MM.1S (cell line): ENCODE measurements at regions not wholly inside any gene's neighbourhood (a gene's known extent, or its start where the extent isn't known, plus 50 kb on each side); places are given as distances from the start of the nearest gene placed in this dataset.

Experiments
- DNase-seq: peaks from one replicate; pipeline ENCODE4 v3.0.0-alpha.2; 2015
- H2AFZ ChIP-seq: fragments of 300-600 bp; sonication (generic); 2 replicates; pipeline ENCODE4 v1.6.0; 2016; ENCODE audit warnings: antibody characterized with exemption, low read length
- H3F3A ChIP-seq: fragments of 300-600 bp; sonication (generic); 2 replicates; pipeline ENCODE4 v1.6.1; 2016; ENCODE audit warnings: mild to moderate bottlenecking, antibody characterized with exemption, low read length, moderate library complexity, mixed read lengths; ENCODE audit not compliant: insufficient read depth
- H3K27ac ChIP-seq: fragments of 300-600 bp; sonication (generic); 2 replicates; pipeline ENCODE4 v1.5.1; 2016; ENCODE audit warnings: mild to moderate bottlenecking, low read length
- H3K27me3 ChIP-seq: fragments of 300-600 bp; sonication (generic); replicated peaks from 2 replicates; pipeline ENCODE4 v1.6.0; 2016; ENCODE audit warnings: low read length; ENCODE audit not compliant: insufficient read depth
- H3K36me3 ChIP-seq: fragments of 300-600 bp; sonication (generic); replicated peaks from 2 replicates; pipeline ENCODE4 v1.6.1; 2016; ENCODE audit warnings: mild to moderate bottlenecking, low read length, mixed read lengths; ENCODE audit not compliant: insufficient read depth
- H3K4me1 ChIP-seq: fragments of 300-600 bp; sonication (generic); 2 replicates; pipeline ENCODE4 v1.6.1; 2016; ENCODE audit warnings: low read length, mixed read lengths
- H3K4me2 ChIP-seq: fragments of 300-600 bp; sonication (generic); 2 replicates; pipeline ENCODE4 v1.6.0; 2016; ENCODE audit warnings: low read depth, low read length
- H3K4me3 ChIP-seq: fragments of 300-600 bp; sonication (generic); 2 replicates; pipeline ENCODE4 v1.5.1; 2016; ENCODE audit warnings: low read length, mixed read lengths
- H3K79me2 ChIP-seq: fragments of 300-600 bp; sonication (generic); 2 replicates; pipeline ENCODE4 v1.6.1; 2016; ENCODE audit warnings: mixed run types, low read length, mixed read lengths
- H3K9ac ChIP-seq: fragments of 300-600 bp; sonication (generic); 2 replicates; pipeline ENCODE4 v1.6.1; 2016; ENCODE audit warnings: low read length, mixed read lengths
- H3K9me2 ChIP-seq: fragments of 300-600 bp; sonication (generic); replicated peaks from 2 replicates; pipeline ENCODE4 v1.6.1; 2016; ENCODE audit warnings: mild to moderate bottlenecking, low read length, mixed read lengths; ENCODE audit not compliant: insufficient read depth
- H3K9me3 ChIP-seq: fragments of 300-600 bp; sonication (generic); replicated peaks from 2 replicates; pipeline ENCODE4 v1.6.1; 2016; ENCODE audit warnings: mild to moderate bottlenecking, low read length, mixed read lengths; ENCODE audit not compliant: insufficient read depth
- H4K20me1 ChIP-seq: fragments of 300-600 bp; sonication (generic); 2 replicates; pipeline ENCODE4 v1.6.1; 2016; ENCODE audit warnings: mild to moderate bottlenecking, low read length, moderate library complexity, mixed read lengths; ENCODE audit not compliant: insufficient read depth
- CTCF ChIP-seq: fragments of 300-600 bp; sonication (generic); IDR thresholded peaks from 2 replicates; pipeline ENCODE4 v1.5.1; 2016; ENCODE audit warnings: antibody characterized with exemption, low read length, mixed read lengths
- EZH2 ChIP-seq: fragments of 300-600 bp; sonication (generic); optimal IDR thresholded peaks from 2 replicates; pipeline ENCODE3; 2017; ENCODE audit warnings: low read depth, mild to moderate bottlenecking, antibody characterized with exemption, low read length, mixed read lengths
- EZH2phosphoT487 ChIP-seq: fragments of 300-600 bp; sonication (generic); IDR thresholded peaks from 2 replicates; pipeline ENCODE4 v1.6.1; 2018; ENCODE audit warnings: antibody characterized with exemption, low read length

- H4K20me1 ChIP-seq: no peaks in the 10 kb centered on the region
- H3K36me3 ChIP-seq: no peaks in the 10 kb centered on the region
- H3K4me3 ChIP-seq: no peak overlapping the region
- H3K27ac ChIP-seq: no peak overlapping the region
- no peak overlapping the region for H3K4me2 ChIP-seq
- H3K9ac ChIP-seq: no peak overlapping the region
- H3K9me3 ChIP-seq: no peaks in the 10 kb centered on the region
- no peaks in the 10 kb centered on the region for H3K9me2 ChIP-seq
- no peak overlapping the region for H2AFZ ChIP-seq
- H3K4me1 ChIP-seq: peaks cover 8% of the 10 kb centered on the region; the same call in 1 of the 2 replicates
- no peaks in the 10 kb centered on the region for H3K79me2 ChIP-seq
- no peaks in the 10 kb centered on the region for H3F3A ChIP-seq
- TF ChIP-seq CTCF: no peak
- TF ChIP-seq EZH2phosphoT487: no peak
- no peak for TF ChIP-seq EZH2
- no peak for DNase-seq
- H3K27me3 ChIP-seq: no peaks in the 10 kb centered on the region
Measured at GRCh38 chr4:146073517-146073916, 102.0 kb upstream of the LSM6 start.

GRCh38 chr4:146072376-146072775 lies 103.1 kb upstream of the LSM6 start:
- no peak overlapping the region for H3K9ac ChIP-seq

DNA sequence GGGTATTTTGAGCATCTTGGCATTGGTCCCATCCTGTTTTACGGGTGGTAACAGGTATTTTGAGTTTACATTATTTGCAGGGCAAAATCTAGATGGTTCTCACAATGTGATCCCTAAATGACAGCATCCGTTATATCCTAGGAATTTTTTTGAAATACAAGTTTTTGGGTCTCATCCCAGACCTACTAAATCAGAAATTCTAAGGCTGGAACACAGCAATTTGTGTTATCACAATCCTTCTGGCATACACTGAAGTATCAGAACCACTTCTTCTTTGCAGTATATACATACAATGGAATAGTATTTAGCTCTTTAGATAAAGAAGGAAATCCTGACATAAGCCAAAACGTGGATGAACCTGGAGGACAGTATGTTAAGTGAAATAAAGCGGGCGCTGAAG lies 104.1 kb upstream of the LSM6 start:
- H3K79me2 ChIP-seq: no peaks in the 10 kb centered on the region
- H3K9ac ChIP-seq: no peak overlapping the region
- H3K4me3 ChIP-seq: no peak overlapping the region
- H3K9me3 ChIP-seq: no peaks in the 10 kb centered on the region
- DNase-seq: no peak
- TF ChIP-seq EZH2phosphoT487 (no peak), CTCF (no peak), EZH2 (no peak)
- no peak overlapping the region for H3K4me2 ChIP-seq
- H2AFZ ChIP-seq: no peak overlapping the region
- H3K27ac ChIP-seq: no peak overlapping the region
- no peaks in the 10 kb centered on the region for H3K27me3 ChIP-seq
- no peaks in the 10 kb centered on the region for H4K20me1 ChIP-seq
- no peaks in the 10 kb centered on the region for H3K36me3 ChIP-seq
- H3F3A ChIP-seq: no peaks in the 10 kb centered on the region
- H3K4me1 ChIP-seq: peaks cover 8% of the 10 kb centered on the region; the same call in 1 of the 2 replicates
- H3K9me2 ChIP-seq: no peaks in the 10 kb centered on the region

More at GRCh38 chr4:146072376-146072775, 103.1 kb upstream of the LSM6 start:
- no peak for DNase-seq
- no peak overlapping the region for H2AFZ ChIP-seq
- no peaks in the 10 kb centered on the region for H3K9me2 ChIP-seq
- H3K79me2 ChIP-seq: no peaks in the 10 kb centered on the region
- H3K4me3 ChIP-seq: no peak overlapping the region
- H4K20me1 ChIP-seq: no peaks in the 10 kb centered on the region
- H3K4me1 ChIP-seq: peaks cover 8% of the 10 kb centered on the region; the same call in 1 of the 2 replicates
- TF ChIP-seq CTCF (no peak), EZH2 (no peak), EZH2phosphoT487 (no peak)
- H3K4me2 ChIP-seq: no peak overlapping the region
- H3K27me3 ChIP-seq: no peaks in the 10 kb centered on the region
- H3K36me3 ChIP-seq: no peaks in the 10 kb centered on the region
- no peak overlapping the region for H3K27ac ChIP-seq
- no peaks in the 10 kb centered on the region for H3F3A ChIP-seq
- no peaks in the 10 kb centered on the region for H3K9me3 ChIP-seq
